ENCODE measurements at regions not wholly inside any gene's neighbourhood (a gene's known extent, or its start where the extent isn't known, plus 50 kb on each side); places are given as distances from the start of the nearest gene placed in this dataset.

- no peak overlapping the region for H3K4me3 ChIP-seq (replicated peaks in 1 of 2; ENCODE audit: low read depth in 2 of 2, low read length in 2 of 2)
- no peak for DNase-seq (ENCODE audit: low read depth in 2 of 2)
- no peak for TF ChIP-seq CTCF (IDR thresholded peaks at IDR 0.05; ENCODE audit: low read depth, low read length)
Observed at GRCh38 chr13:48181482-48182145, 51.4 kb upstream of the ITM2B start.

- DNase-seq (ENCODE audit: low read depth in 2 of 2): peak; percentile 17 to 22
- H3K4me3 ChIP-seq (replicated peaks in 1 of 2; ENCODE audit: low read depth in 2 of 2, low read length in 2 of 2): no peak overlapping the region
- no peak for TF ChIP-seq CTCF (IDR thresholded peaks at IDR 0.05; ENCODE audit: low read depth, low read length)
Observed at GRCh38 chr13:48178126-48178525, 54.9 kb upstream of the ITM2B start.

- no peak overlapping the region for H3K4me3 ChIP-seq (replicated peaks in 1 of 2; ENCODE audit: low read depth in 2 of 2, low read length in 2 of 2)
- no peak for DNase-seq (ENCODE audit: low read depth in 2 of 2)
- no peak for TF ChIP-seq CTCF (IDR thresholded peaks at IDR 0.05; ENCODE audit: low read depth, low read length)
Observed at GRCh38 chr13:48176781-48177180, 56.2 kb upstream of the ITM2B start.

GRCh38 chr13:48175185-48175584 is 57.8 kb upstream of the ITM2B start:
- no peak overlapping the region for H3K4me3 ChIP-seq (replicated peaks in 1 of 2; ENCODE audit: low read depth in 2 of 2, low read length in 2 of 2)
- DNase-seq (ENCODE audit: low read depth in 2 of 2): no peak
- no peak for TF ChIP-seq CTCF (IDR thresholded peaks at IDR 0.05; ENCODE audit: low read depth, low read length)

- DNase-seq (ENCODE audit: low read depth in 2 of 2): no peak
- no peak overlapping the region for H3K4me3 ChIP-seq (replicated peaks in 1 of 2; ENCODE audit: low read depth in 2 of 2, low read length in 2 of 2)
- no peak for TF ChIP-seq CTCF (IDR thresholded peaks at IDR 0.05; ENCODE audit: low read depth, low read length)
Observed at GRCh38 chr13:48167866-48168265, 65.1 kb upstream of the ITM2B start.

- no peak for TF ChIP-seq CTCF (IDR thresholded peaks at IDR 0.05; ENCODE audit: low read depth, low read length)
- no peak for DNase-seq (ENCODE audit: low read depth in 2 of 2)
- no peak overlapping the region for H3K4me3 ChIP-seq (replicated peaks in 1 of 2; ENCODE audit: low read depth in 2 of 2, low read length in 2 of 2)
Observed at GRCh38 chr13:48165727-48166126, 67.3 kb upstream of the ITM2B start.

GRCh38 chr13:48165063-48165462 is 67.9 kb upstream of the ITM2B start:
- no peak for DNase-seq (ENCODE audit: low read depth in 2 of 2)
- TF ChIP-seq CTCF (IDR thresholded peaks at IDR 0.05; ENCODE audit: low read depth, low read length): no peak
- H3K4me3 ChIP-seq (replicated peaks in 1 of 2; ENCODE audit: low read depth in 2 of 2, low read length in 2 of 2): no peak overlapping the region
